Activated T-cell treated with anti-CD3 and anti-CD28 coated beads, Interleukin-2, amount 50 U/mL, for 72 hours (primary cell): ENCODE measurements at regions not wholly inside any gene's neighbourhood (a gene's known extent, or its start where the extent isn't known, plus 50 kb on each side); places are given as distances from the start of the nearest gene placed in this dataset.
"Not testable (repeated sequence)": the region's sequence is repeated elsewhere in the genome, so short reads cannot be mapped to it uniquely, and the experiment has no call there.

Source experiments
- ATAC-seq, 2 donors: fragments of 150-1000 bp; cut with Tn5 transposase; replicated peaks in 1 of 2; 2 replicates each; pipeline ENCODE4 v1.10.0; 2021; ENCODE audit warnings: moderate library complexity in 2 of 2, mild to moderate bottlenecking in 1 of 2
- DNase-seq, 2 donors: peaks; one replicate each; pipeline ENCODE4 v3.0.0; 2021 to 2022; ENCODE audit warnings: mixed read lengths in 1 of 2
- H3K27ac Mint-ChIP-seq: one replicate; pipeline ENCODE4 v1.8.0; 2022; ENCODE audit warnings: mild to moderate bottlenecking, moderate library complexity, mixed read lengths
- H3K27me3 Mint-ChIP-seq: one replicate; pipeline ENCODE4 v1.8.0; 2022; ENCODE audit warnings: low read depth, mixed read lengths
- H3K36me3 Mint-ChIP-seq, 2 donors: one replicate each; pipeline ENCODE4 v1.8.0; 2022; ENCODE audit warnings: mixed read lengths in 2 of 2, mild to moderate bottlenecking in 1 of 2; ENCODE audit not compliant: insufficient read depth in 2 of 2
- H3K4me1 Mint-ChIP-seq: one replicate; pipeline ENCODE4 v1.8.0; 2022; ENCODE audit warnings: low read depth, mixed read lengths
- H3K4me3 Mint-ChIP-seq, 2 donors: one replicate each; pipeline ENCODE4 v1.8.0; 2022; ENCODE audit warnings: mild to moderate bottlenecking in 2 of 2, mixed read lengths in 2 of 2, moderate library complexity in 2 of 2
- H3K9me3 Mint-ChIP-seq, 2 donors: one replicate each; pipeline ENCODE4 v1.8.0; 2022; ENCODE audit warnings: mixed read lengths in 2 of 2

DNA sequence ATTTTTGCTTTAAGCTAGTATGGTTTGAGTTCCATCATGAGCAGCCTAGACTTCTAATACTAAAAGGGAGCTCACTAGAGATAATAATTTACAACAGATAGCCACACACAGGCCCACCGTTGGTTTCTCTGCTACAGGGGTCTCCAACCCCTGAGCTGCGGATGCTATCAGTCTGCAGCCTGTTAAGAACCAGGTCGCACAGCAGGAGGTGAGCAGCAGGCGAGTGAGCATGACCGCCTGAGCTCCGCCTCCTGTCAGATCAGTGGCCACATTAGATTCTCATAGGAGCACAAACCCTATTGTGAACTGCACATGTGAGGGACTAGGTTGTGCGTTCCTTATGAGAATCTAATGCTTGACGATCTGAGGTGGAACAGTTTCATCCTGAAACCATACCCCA is 150.6 kb downstream of the HRH4 start:
- Mint-ChIP-seq H3K9me3 (no peaks in the 10 kb centered on the region), H3K4me3 (no peak overlapping the region), H3K27ac (no peak overlapping the region), H3K4me1 (no peaks in the 10 kb centered on the region), H3K27me3 (no peaks in the 10 kb centered on the region), H3K36me3 (no peaks in the 10 kb centered on the region)
- ATAC-seq, result no peak
- no peak for DNase-seq

DNA sequence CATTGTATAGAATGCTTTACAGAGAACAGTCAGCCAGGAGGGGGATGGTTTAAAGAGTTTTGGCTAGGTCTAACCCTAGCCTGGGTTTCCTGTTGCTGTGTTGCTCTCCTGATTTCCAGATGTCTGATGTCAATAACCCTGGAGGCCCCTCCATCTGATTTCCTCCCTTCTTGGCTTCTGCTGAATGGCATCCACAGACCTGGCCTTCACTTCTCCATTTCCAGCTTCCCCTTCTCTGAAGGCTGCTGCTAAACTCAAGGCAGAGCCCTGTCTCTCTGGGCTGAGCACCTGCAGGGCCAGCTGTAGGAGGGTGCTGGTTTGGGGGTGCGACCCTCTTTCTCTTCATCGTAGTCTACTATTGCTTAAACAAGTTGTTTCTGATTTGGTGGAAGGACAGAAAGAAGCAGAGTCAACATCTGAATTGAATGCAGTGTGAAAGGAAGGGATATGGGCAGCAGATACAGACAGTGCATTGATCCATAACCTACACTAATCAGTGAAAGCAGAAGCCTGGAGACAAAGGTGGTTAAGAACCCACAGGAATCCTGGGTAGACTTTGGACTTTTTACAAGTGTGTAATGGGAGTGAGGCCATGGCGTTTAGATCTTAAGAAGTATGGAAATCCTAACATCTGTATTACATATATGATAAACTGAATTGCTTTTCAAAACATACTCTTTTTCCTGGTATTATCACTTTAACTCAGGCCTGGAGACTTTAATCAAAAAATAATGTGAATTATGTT is 153.6 kb downstream of the HRH4 start:
- no peaks in the 10 kb centered on the region for H3K27me3 Mint-ChIP-seq
- ATAC-seq (no peak), DNase-seq (no peak)
- H3K9me3 Mint-ChIP-seq, result no peaks in the 10 kb centered on the region
- no peak overlapping the region for H3K27ac Mint-ChIP-seq
- H3K4me3 Mint-ChIP-seq, result no peak overlapping the region
- no peaks in the 10 kb centered on the region for H3K4me1 Mint-ChIP-seq
- H3K36me3 Mint-ChIP-seq, result no peaks in the 10 kb centered on the region

DNA sequence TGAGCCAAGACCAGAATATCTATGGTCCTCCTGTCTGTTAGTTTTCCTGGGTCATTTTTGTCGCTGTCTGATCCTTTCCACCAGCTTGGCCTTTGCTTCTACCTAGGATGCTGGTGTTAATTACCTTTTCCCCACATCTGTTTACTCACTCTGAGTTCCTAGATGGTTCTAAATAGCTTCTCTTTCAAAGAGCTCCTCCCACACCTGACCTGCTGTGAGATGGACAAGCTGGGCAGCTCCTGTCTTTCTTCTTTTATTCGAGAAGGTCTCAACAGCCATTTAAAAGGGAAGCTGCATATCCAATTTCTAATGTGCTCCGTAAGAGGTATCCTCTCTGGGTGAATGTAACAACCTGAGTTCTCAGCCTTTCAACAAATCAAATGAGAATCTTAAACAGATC is 156.2 kb downstream of the HRH4 start:
- no peak for ATAC-seq
- H3K4me3 Mint-ChIP-seq, result no peak overlapping the region
- H3K4me1 Mint-ChIP-seq, result no peaks in the 10 kb centered on the region
- H3K36me3 Mint-ChIP-seq, result no peaks in the 10 kb centered on the region
- no peak for DNase-seq
- H3K27ac Mint-ChIP-seq, result no peak overlapping the region
- H3K27me3 Mint-ChIP-seq, result no peaks in the 10 kb centered on the region
- no peaks in the 10 kb centered on the region for H3K9me3 Mint-ChIP-seq

DNA sequence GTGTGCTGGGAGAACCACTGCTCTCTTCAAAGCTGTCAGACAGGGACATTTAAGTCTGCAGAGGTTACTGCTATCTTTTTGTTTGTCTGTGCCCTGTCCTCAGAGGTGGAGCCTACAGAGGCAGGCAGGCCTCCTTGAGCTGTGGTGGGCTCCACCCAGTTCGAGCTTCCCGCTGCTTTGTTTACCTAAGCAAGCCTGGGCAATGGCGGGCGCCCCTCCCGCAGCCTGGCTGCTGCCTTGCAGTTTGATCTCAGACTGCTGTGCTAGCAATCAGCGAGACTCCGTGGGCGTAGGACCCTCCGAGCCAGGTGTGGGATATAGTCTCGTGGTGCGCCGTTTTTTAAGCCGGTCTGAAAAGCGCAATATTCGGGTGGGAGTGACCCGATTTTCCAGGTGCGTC is 164.0 kb downstream of the HRH4 start:
- H3K4me1 Mint-ChIP-seq, DNase-seq, H3K27me3 Mint-ChIP-seq, H3K9me3 Mint-ChIP-seq, ATAC-seq, H3K4me3 Mint-ChIP-seq, H3K36me3 Mint-ChIP-seq, H3K27ac Mint-ChIP-seq: not testable (repeated sequence)

DNA sequence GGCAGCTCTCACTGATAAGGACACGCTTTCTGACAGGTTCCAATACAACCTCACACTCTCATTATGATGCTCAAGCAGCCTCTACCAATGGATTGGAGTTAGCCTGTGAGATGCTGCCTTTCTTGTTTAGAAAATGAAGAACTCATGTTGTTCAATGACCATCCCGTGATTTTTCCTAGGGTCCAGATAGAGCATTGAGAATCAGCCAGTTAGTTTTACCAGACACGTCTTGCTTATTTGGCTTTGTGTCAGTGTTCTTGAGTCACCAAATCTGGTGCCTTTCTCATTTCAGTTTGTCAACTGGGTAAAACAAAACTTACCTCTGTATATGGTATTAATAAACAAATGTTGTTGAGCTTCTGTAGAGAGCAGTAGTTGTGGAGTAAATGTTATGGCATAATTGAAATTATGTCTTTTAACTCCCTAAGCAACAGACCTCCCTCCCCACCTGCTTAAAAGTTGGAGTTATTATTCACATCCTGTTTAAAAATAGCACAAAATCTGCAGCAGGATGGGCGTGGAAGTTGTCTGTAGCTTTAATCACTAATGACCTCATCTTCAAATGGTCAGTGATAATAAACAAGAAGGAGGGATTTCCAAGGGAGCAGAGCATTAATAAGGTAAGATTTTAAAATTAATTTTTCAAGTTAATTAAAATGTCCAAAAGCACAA is 167.3 kb downstream of the HRH4 start:
- DNase-seq (no peak), ATAC-seq (no peak)
- Mint-ChIP-seq H3K27me3 (peaks cover 12% of the 10 kb centered on the region), H3K4me3 (no peak overlapping the region), H3K9me3 (no peaks in the 10 kb centered on the region), H3K4me1 (no peaks in the 10 kb centered on the region), H3K36me3 (no peaks in the 10 kb centered on the region), H3K27ac (no peak overlapping the region)

DNA sequence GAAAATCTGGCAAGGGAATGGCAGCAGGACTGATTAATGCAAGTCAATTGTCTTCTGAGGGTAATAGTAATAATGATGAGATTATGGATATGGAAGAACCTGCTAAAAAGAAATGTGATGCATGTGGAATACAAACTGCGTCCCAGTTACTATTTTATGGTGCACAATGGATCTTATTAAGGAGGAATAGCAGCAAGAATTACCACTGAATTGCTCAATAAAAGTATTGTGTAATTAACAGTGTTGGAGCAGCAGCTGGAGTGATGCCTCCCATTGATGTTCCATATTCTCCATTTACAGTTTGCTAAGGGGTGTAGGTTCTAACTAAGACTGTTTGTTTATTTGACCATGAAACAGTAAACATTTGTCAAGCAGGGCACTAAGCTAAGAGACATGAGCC is 167.9 kb downstream of the HRH4 start:
- Mint-ChIP-seq H3K36me3 (no peaks in the 10 kb centered on the region), H3K9me3 (no peaks in the 10 kb centered on the region), H3K4me1 (no peaks in the 10 kb centered on the region), H3K27ac (no peak overlapping the region), H3K27me3 (peaks cover 12% of the 10 kb centered on the region), H3K4me3 (no peak overlapping the region)
- DNase-seq, result no peak
- ATAC-seq, result no peak

DNA sequence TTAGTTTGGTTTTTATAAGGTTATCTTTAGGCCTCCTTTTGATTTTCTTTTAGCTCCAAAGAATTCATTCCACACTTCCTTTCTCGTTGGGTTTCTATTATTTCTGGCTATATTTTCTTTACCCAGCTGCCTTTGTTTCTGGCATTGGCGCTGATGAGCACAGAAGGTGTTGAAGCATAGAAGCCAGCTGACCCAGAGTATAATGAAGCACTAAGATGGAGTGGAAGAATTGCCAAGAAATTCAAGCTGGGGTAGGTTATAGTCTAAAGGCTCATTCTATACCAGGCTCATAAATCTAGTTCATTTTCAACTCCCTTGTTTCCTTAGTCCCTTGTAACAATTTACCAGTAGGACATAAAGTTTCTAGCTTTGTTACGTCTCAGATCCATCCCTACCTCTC is 169.5 kb downstream of the HRH4 start:
- H3K9me3 Mint-ChIP-seq, result no peaks in the 10 kb centered on the region
- no peak for DNase-seq

DNA sequence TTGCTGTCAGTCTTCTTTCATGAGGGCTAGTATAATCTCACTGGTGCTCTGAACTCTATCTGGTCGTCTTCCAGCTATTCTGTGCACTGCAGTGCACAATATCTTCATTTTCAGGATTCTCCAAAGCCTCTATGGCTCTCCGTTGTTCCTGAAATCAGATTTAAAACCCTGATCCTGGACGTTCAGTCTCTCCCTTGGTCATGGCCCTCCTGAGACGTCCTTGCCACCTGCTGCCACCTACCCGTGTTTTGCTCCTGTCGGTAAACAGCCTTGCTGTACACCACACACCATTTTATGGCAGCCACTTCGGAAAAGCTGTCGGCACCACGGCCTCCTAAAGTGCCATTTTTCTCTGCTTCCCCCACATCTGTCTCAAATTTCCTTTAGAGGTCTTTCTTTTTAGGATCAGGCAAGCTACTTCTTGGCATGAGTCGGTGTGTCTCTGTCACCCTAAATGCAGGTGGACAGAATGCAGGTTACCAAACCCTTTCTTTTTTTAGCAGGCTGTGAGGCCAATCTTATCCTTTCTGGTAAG is 170.0 kb downstream of the HRH4 start:
- no peaks in the 10 kb centered on the region for H3K9me3 Mint-ChIP-seq
- no peak overlapping the region for H3K27ac Mint-ChIP-seq
- H3K4me1 Mint-ChIP-seq, result no peaks in the 10 kb centered on the region
- DNase-seq (no peak), ATAC-seq (no peak)
- no peaks in the 10 kb centered on the region for H3K36me3 Mint-ChIP-seq
- no peak overlapping the region for H3K4me3 Mint-ChIP-seq
- H3K27me3 Mint-ChIP-seq, result peaks cover 12% of the 10 kb centered on the region

More for the DNA sequence above, 169.5 kb downstream of the HRH4 start:
- Mint-ChIP-seq H3K27ac (no peak overlapping the region), H3K4me1 (no peaks in the 10 kb centered on the region), H3K4me3 (no peak overlapping the region), H3K27me3 (peaks cover 12% of the 10 kb centered on the region), H3K36me3 (no peaks in the 10 kb centered on the region)
- no peak for ATAC-seq

DNA sequence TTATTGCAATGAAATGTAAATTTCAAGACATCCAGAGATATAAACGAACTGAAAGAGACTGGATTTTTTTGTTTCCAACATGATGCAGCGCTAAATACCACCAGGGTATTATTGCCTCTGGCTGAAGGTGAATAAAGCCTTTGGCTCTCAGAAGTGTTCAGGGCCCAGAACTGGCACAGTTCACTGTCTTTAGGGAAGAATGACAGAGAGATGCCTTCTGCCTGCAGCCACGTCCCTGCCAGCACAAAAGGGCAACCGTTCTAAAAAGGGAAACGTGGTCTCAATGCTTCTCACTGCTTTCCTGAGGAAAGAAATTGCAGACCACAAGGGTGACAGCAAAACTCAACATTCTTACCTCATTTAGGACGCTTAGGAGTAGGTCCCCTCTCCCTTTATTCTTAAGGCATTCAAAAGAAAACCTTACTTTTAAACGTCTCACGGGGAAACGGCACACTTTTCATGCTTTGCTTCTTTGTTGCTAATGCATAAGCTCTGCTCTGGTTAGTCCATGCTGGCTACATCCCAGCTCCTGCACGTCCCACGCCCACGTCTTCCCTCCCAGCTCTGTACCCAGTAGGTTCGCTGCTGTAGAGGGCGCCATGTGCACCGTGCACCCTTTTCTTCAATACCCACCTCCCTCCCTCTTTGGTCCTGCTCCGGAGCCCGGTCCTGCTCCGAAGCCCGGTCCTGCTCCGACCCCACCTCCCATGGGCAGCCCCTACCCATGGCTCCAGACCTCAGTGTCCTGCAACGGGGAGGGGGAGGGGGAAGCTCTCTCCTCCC is 171.0 kb downstream of the HRH4 start:
- DNase-seq, result no peak
- Mint-ChIP-seq H3K27me3 (peaks cover 12% of the 10 kb centered on the region), H3K36me3 (no peaks in the 10 kb centered on the region), H3K27ac (no peak overlapping the region), H3K4me1 (no peaks in the 10 kb centered on the region), H3K9me3 (no peaks in the 10 kb centered on the region), H3K4me3 (no peak overlapping the region)
- no peak for ATAC-seq

DNA sequence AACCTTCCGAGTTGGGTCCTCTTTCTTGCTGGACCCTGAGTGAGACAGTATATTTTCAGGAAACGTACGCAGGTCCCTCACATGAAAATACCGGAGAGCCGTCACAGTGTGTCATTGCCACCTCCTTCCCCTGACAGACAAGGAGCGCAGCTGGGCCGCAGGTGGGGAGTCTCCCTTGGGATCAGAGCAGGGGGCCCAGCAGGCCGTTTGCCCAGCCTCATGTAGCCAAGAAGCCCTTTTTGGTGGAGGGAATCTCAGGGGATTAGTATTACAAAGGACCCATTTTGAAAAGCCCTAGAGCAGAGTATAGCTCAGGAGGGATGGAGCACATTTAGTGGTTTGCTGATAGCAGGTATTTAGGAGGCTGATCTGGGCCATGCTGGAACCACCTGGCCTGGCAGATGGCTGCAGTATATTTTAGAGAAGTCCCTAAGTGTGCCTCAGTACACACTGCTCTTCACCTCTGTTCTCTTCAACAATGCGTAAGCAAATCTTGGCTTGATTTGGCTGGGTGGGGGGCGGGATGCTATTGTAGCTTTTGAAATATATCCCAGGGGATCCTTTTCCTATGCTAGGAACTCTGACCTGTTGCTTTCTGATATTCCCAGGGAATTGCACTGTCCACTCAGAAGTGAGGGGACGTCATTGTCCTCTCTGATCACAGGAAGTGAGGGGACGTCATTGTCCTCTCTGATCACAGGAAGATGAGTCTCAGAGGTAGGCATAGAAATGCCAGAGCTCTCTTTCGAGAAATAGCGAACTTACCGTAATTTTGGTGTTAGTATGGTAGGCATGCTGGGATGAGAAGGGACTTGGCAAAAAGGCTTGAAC is 171.9 kb downstream of the HRH4 start:
- Mint-ChIP-seq H3K36me3 (no peaks in the 10 kb centered on the region), H3K27ac (no peak overlapping the region), H3K4me1 (no peaks in the 10 kb centered on the region), H3K27me3 (peaks cover 12% of the 10 kb centered on the region), H3K9me3 (no peaks in the 10 kb centered on the region), H3K4me3 (no peak overlapping the region)
- ATAC-seq, result no peak
- no peak for DNase-seq

DNA sequence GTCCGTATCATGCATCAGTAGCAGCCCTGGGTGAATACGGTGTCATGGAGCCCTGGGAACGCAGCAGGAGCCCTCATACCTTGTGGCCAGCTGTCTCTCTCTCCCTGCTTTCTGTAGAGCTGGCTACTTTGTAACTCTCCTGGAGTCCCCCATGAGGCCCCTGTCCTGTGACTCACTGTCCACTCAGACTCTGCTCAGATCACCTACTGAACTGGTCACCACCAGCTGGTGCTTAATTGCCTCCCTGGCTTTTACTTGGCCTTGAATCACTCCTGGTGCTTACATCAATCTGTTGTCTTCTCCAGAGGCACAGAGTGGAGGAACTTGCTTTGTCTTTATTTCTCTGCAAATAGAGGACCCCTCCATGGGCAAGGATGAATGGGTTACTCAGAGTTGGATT is 172.7 kb downstream of the HRH4 start:
- ATAC-seq (no peak), DNase-seq (no peak)
- Mint-ChIP-seq H3K36me3 (no peaks in the 10 kb centered on the region), H3K4me1 (no peaks in the 10 kb centered on the region), H3K27ac (no peak overlapping the region), H3K4me3 (no peak overlapping the region), H3K9me3 (no peaks in the 10 kb centered on the region), H3K27me3 (peaks cover 12% of the 10 kb centered on the region)

DNA sequence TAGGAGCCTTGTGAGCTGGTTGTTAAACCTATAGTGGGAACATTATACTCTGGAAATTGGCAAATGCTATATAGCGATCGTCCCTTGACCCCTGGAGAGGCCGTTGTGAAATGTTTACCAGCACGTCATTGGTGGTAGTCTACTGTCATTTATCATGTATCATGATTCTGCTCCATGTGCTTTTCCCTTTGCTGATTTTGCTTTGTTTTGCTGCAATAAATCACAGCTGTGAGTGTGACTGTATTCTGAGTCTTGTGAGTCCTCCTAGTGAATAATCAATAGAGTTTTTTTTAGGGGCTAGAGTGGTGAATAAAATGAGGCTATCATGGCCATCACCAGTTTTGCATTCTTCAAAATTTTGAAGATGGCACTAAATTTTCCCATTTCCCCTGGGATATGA is 189.1 kb downstream of the HRH4 start:
- peaks cover 0 to 2% of the 10 kb centered on the region in 2 donors for H3K9me3 Mint-ChIP-seq
- no peak for ATAC-seq
- no peaks in the 10 kb centered on the region for H3K4me1 Mint-ChIP-seq
- H3K27ac Mint-ChIP-seq, result no peak overlapping the region
- no peaks in the 10 kb centered on the region for H3K36me3 Mint-ChIP-seq
- no peak for DNase-seq
- H3K4me3 Mint-ChIP-seq, result no peak overlapping the region
- H3K27me3 Mint-ChIP-seq, result no peaks in the 10 kb centered on the region
